A673 (cell line): ENCODE measurements at regions not wholly inside any gene's neighbourhood (a gene's known extent, or its start where the extent isn't known, plus 50 kb on each side); places are given as distances from the start of the nearest gene placed in this dataset.
A peak's percentile ranks its signal among the peaks of the same experiment; 100 is the strongest.

Experiments used
- BruUV-seq: library from RNA; stranded (reverse); fragments of 400-500 nt; replicated peaks from 2 replicates; lab custom pipeline; 2021; lab: Mats Ljungman, UMichigan
- CTCF ChIA-PET: fragments of 300-600 bp; sonication (Branson Sonifier 250); formaldehyde crosslinking; loops from one replicate; lab custom pipeline; 2022; ENCODE audit warnings: antibody characterized with exemption; lab: Charles Lee
- POLR2A ChIA-PET: fragments of 300-600 bp; sonication (Branson Sonifier 250); formaldehyde crosslinking; loops from one replicate; lab custom pipeline; 2022; ENCODE audit warnings: antibody characterized with exemption; ENCODE audit not compliant: low non-redundant PET; lab: Charles Lee
- DNase-seq: peaks from one replicate; pipeline ENCODE4 v3.0.0-alpha.2; 2015; ENCODE audit warnings: low spot score
- H3K27ac ChIP-seq: fragments of 200-600 bp; sonication (generic); 2 replicates; pipeline ENCODE4 v1.5.1; 2016; ENCODE audit warnings: mixed run types, low read depth, mild to moderate bottlenecking, mixed read lengths, antibody characterized with exemption, low read length; ENCODE audit not compliant: poor library complexity, severe bottlenecking
- H3K27me3 ChIP-seq: fragments of 200-600 bp; sonication (generic); replicated peaks from 2 replicates; pipeline ENCODE4 v1.6.1; 2017; ENCODE audit warnings: mixed run types, low read depth, mild to moderate bottlenecking, mixed read lengths, antibody characterized with exemption, low read length; ENCODE audit not compliant: insufficient read depth, poor library complexity
- H3K36me3 ChIP-seq: fragments of 200-600 bp; sonication (generic); 2 replicates; pipeline ENCODE4 v1.6.1; 2016; ENCODE audit warnings: mixed run types, mild to moderate bottlenecking, mixed read lengths, antibody characterized with exemption, low read length; ENCODE audit not compliant: insufficient read depth, poor library complexity, severe bottlenecking
- H3K4me1 ChIP-seq: fragments of 200-600 bp; sonication (generic); 2 replicates; pipeline ENCODE4 v1.6.1; 2017; ENCODE audit warnings: mixed run types, mild to moderate bottlenecking, mixed read lengths, antibody characterized with exemption, low read length; ENCODE audit not compliant: insufficient read depth, poor library complexity, severe bottlenecking
- H3K4me3 ChIP-seq: fragments of 200-600 bp; sonication (generic); 2 replicates; pipeline ENCODE4 v1.5.1; 2016; ENCODE audit warnings: low read depth, mixed run types, mild to moderate bottlenecking, mixed read lengths, low read length; ENCODE audit not compliant: poor library complexity, severe bottlenecking
- H3K9me3 ChIP-seq: fragments of 200-600 bp; sonication (generic); 2 replicates; pipeline ENCODE4 v1.6.1; 2016; ENCODE audit warnings: mixed run types, low read depth, mild to moderate bottlenecking, mixed read lengths, antibody characterized with exemption, low read length; ENCODE audit not compliant: poor library complexity, severe bottlenecking
- CTCF ChIP-seq: fragments of 300-800, 200-600 bp; sonication (generic); conservative IDR thresholded peaks from 2 replicates; pipeline ENCODE4 v1.5.1; 2017; ENCODE audit warnings: low read depth, mild to moderate bottlenecking, antibody characterized with exemption, low read length, moderate library complexity, mixed read lengths
- EZH2 ChIP-seq: fragments of 200-600 bp; sonication (generic); IDR thresholded peaks from 2 replicates; pipeline ENCODE4 v1.6.1; 2017; ENCODE audit warnings: borderline replicate concordance, low read depth, mild to moderate bottlenecking, mixed read lengths, antibody characterized with exemption, low read length; ENCODE audit not compliant: poor library complexity, severe bottlenecking
- intact Hi-C: fragments of 100-400 bp; cut with micrococcal nuclease; formaldehyde crosslinking; loops from one replicate; pipeline ENCODE4 v1.10.0; 2022; ENCODE audit not compliant: unreplicated experiment

GRCh38 chr22:48259991-48260670 is 1497.7 kb downstream of the TBC1D22A start:
- ChIA-PET POLR2A (no interaction called here), CTCF (no interaction called here)
- Histone ChIP-seq H3K4me3 (no peak overlapping the region), H3K4me1 (no peaks in the 10 kb centered on the region), H3K9me3 (no peaks in the 10 kb centered on the region), H3K27ac (no peak overlapping the region), H3K36me3 (no peaks in the 10 kb centered on the region), H3K27me3 (no peaks in the 10 kb centered on the region)
- no TSS peak for BruUV-seq
- DNase-seq = no peak
- intact Hi-C loops = no loop called here
- no peak for TF ChIP-seq EZH2

DNA sequence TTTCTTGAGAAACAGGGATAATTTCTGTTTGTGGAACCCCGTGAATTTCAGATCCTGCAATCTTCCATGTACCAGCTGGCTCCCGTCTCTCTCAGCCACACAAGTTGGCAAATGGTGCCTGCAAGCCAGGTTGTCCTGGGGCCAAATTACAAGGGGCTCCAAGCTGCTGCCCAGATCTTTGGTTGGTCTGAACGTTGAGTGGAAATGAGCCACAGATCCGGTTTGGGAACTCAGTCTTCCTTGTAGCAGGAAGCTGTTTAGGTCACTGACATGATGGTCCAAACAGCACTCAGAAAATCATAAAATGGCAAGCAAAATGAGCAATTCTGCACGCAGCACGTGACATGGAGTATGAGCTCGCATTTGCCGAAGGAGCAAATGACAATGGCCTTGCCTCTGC is 1496.4 kb downstream of the TBC1D22A start:
- H3K36me3 ChIP-seq = no peaks in the 10 kb centered on the region
- BruUV-seq = no TSS peak
- ChIA-PET CTCF (no interaction called here), POLR2A (no interaction called here)
- no peaks in the 10 kb centered on the region for H3K9me3 ChIP-seq
- H3K4me1 ChIP-seq = peaks cover 7% of the 10 kb centered on the region
- H3K27ac ChIP-seq = no peak overlapping the region
- DNase-seq = no peak
- H3K27me3 ChIP-seq = peaks cover 11% of the 10 kb centered on the region
- no peak overlapping the region for H3K4me3 ChIP-seq
- intact Hi-C loops = no loop called here
- TF ChIP-seq EZH2 (no peak), CTCF (no peak)

DNA sequence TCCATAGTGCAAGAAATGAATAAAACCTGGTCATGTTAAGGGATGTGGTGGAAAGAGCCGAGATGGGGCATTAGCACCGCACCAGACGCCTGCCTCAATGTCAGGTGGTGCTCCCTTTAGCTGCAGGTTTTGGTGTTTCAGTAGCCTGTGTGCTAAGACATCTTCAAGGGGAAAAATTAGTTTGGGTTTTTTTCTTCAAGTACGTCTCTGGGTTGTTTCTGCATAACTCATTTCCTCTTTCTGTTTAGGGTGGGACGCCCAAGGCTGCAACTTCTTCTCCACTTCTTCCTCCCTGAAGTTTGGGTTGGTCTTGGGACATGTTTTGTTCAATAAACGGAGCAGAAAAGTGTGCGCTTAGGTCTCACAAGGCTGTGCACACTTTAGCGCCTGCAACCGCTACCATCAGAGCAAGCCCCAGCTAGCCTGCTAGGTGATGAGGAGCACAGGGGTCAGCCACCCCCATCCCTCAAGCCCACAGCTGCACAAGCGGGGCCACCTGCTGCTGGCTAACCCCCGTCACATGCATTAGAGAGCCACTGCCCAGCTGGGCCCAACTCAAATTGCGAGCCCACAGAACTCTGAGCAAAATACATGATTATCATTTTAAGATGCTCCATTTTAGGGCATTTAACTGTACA is 1495.7 kb downstream of the TBC1D22A start:
- POLR2A ChIA-PET = no interaction called here
- no peak for TF ChIP-seq CTCF
- no peak for DNase-seq
- Histone ChIP-seq H3K27me3 (peaks cover 12% of the 10 kb centered on the region), H3K4me3 (no peak overlapping the region), H3K36me3 (no peaks in the 10 kb centered on the region), H3K27ac (no peak overlapping the region), H3K9me3 (no peaks in the 10 kb centered on the region), H3K4me1 (peaks cover 7% of the 10 kb centered on the region)
- CTCF ChIA-PET = no interaction called here
- BruUV-seq = no TSS peak
- intact Hi-C loops = no loop called here

DNA sequence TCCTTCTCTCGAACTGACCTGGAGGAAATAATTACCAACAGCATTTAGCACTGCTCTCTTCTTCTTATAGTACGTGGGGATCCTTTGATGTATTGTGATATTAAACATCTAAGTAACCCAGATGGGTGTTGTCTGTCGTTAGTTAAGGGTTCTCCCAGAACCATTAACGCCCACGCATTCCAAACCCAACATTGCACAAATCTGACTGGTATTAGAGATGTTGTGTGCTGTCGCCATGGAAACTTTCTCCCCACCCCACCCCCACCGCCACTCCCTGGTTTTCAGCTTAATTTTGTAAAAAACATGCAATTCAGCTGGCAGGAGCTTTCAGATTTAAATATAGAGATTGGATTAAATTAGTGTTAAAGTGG is 1495.2 kb downstream of the TBC1D22A start:
- no peak for TF ChIP-seq CTCF
- no peak for TF ChIP-seq EZH2
- CTCF ChIA-PET = no interaction called here

More for the DNA sequence above, 1495.2 kb downstream of the TBC1D22A start:
- Histone ChIP-seq H3K9me3 (no peaks in the 10 kb centered on the region), H3K4me3 (no peak overlapping the region), H3K4me1 (peaks cover 7% of the 10 kb centered on the region), H3K36me3 (no peaks in the 10 kb centered on the region), H3K27me3 (peaks cover 12% of the 10 kb centered on the region), H3K27ac (no peak overlapping the region)
- intact Hi-C loops = no loop called here
- POLR2A ChIA-PET = no interaction called here
- no TSS peak for BruUV-seq
- DNase-seq = peak; percentile 20
